Activated CD4-positive, alpha-beta memory T cell treated with anti-CD3 and anti-CD28 coated beads, Interleukin-2, amount 10 ng/mL, durations not matched to agents 7 days and 5 days (primary cell): ENCODE measurements at regions not wholly inside any gene's neighbourhood (a gene's known extent, or its start where the extent isn't known, plus 50 kb on each side); places are given as distances from the start of the nearest gene placed in this dataset.

Source experiments
- CTCF ChIA-PET: fragments of 350-600 bp; sonication (Branson Sonifier 250); formaldehyde crosslinking; loops from one replicate; lab custom pipeline; 2021; ENCODE audit warnings: antibody characterized with exemption, inconsistent platforms; lab: Charles Lee
- POLR2A ChIA-PET: fragments of 350-600 bp; sonication (Branson Sonifier 250); formaldehyde crosslinking; loops from one replicate; lab custom pipeline; 2021; ENCODE audit warnings: antibody characterized with exemption; lab: Charles Lee
- DNase-seq: peaks from one replicate; pipeline ENCODE4 v3.0.0-alpha.2; 2020
- H3K27ac Mint-ChIP-seq: one replicate; pipeline ENCODE4 v1.8.0; 2021; ENCODE audit warnings: mild to moderate bottlenecking, mixed read lengths
- H3K27me3 Mint-ChIP-seq: one replicate; pipeline ENCODE4 v1.8.0; 2021; ENCODE audit warnings: mixed read lengths
- H3K36me3 Mint-ChIP-seq: one replicate; pipeline ENCODE4 v1.8.0; 2021; ENCODE audit warnings: low read depth, mixed read lengths
- H3K4me1 Mint-ChIP-seq: one replicate; pipeline ENCODE4 v1.8.0; 2021; ENCODE audit warnings: mixed read lengths
- H3K4me3 Mint-ChIP-seq: one replicate; pipeline ENCODE4 v1.8.0; 2021; ENCODE audit warnings: mild to moderate bottlenecking, mixed read lengths
- H3K9me3 Mint-ChIP-seq: one replicate; pipeline ENCODE4 v1.8.0; 2021; ENCODE audit warnings: mixed read lengths

- Mint-ChIP-seq H3K27me3 (no peaks in the 10 kb centered on the region), H3K4me3 (no peak overlapping the region), H3K9me3 (no peaks in the 10 kb centered on the region), H3K36me3 (no peaks in the 10 kb centered on the region), H3K4me1 (no peaks in the 10 kb centered on the region), H3K27ac (no peak overlapping the region)
- POLR2A ChIA-PET = no interaction called here
- CTCF ChIA-PET = no interaction called here
- DNase-seq = no peak
These were observed 59.4 kb upstream of the MSTN start for GRCh38 chr2:190121971-190122370.

DNA sequence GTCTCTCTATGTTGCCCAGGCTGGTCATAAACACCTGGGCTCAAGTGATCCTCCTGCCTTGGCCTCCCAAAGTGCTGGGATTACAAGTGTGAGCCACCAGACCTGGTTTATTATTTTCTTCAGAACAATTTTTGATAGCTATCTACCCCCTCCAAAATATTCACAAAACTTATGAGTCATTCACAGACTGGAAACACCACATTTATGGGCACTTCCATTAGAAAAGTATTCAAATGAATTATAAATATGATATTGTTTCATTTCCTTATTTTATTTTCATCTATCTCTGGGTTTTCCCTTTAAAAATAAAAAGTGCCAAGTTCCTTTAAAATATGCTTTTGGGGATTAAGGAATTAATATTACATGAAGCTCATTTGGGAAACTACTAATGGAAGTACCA is 58.8 kb upstream of the MSTN start:
- no peaks in the 10 kb centered on the region for H3K27me3 Mint-ChIP-seq

DNA sequence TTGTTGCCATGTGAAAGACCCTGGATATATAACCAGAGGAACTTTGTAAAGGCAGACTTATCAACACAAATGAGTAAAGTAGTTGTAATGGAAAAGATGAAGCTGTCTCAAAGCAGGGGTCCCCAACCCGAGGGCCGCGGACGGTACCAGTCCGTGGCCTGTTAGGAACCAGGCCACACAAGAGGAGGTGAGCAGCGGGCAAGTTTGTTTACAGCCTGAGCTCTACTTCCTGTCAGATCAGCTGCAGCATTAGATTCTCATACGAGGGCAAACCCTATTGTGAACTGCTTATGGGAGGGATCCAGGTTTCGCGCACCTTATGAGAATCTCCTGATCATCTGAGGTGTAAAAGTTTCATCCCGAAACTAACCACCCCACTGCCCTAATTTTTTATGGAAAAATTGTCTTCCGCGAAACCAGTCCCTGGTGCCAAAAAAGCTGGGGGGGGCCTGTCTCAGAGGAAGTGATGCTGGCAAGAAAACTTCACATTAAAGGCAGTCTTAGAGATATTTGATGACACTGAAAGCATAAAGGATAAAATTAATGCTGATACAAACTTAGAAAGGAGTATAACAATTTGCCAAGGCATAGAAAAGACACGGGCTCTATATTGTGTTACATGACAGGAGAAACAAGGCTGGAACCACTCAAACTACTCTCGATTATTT is 57.5 kb upstream of the MSTN start:
- Mint-ChIP-seq H3K4me1 (no peaks in the 10 kb centered on the region), H3K4me3 (no peak overlapping the region), H3K27me3 (no peaks in the 10 kb centered on the region), H3K36me3 (no peaks in the 10 kb centered on the region), H3K9me3 (no peaks in the 10 kb centered on the region), H3K27ac (no peak overlapping the region)
- ChIA-PET CTCF (interaction anchor here (0.7 to 1.3 kb wide), 5 partner anchors 19 to 1751 kb away, joined by 3 to 5 read pairs (median 3); no protein-coding TSS in a partner anchor), POLR2A (no interaction called here)
- DNase-seq = no peak

More for the DNA sequence above, 58.8 kb upstream of the MSTN start:
- CTCF ChIA-PET = interaction anchor here (1.2 kb wide), 1 partner anchor 18 kb away, joined by 4 read pairs; no protein-coding TSS in a partner anchor
- H3K4me1 Mint-ChIP-seq = no peaks in the 10 kb centered on the region
- no peak overlapping the region for H3K27ac Mint-ChIP-seq
- no peaks in the 10 kb centered on the region for H3K9me3 Mint-ChIP-seq
- no peak for DNase-seq
- no peaks in the 10 kb centered on the region for H3K36me3 Mint-ChIP-seq
- POLR2A ChIA-PET = no interaction called here
- no peak overlapping the region for H3K4me3 Mint-ChIP-seq

- DNase-seq = no peak
- POLR2A ChIA-PET = interaction anchor here (1.1 kb wide), 1 partner anchor 678 kb away, joined by 3 read pairs; the partner anchor contains the start of gene WDR75
- Mint-ChIP-seq H3K27ac (no peak overlapping the region), H3K27me3 (no peaks in the 10 kb centered on the region), H3K4me3 (no peak overlapping the region), H3K36me3 (no peaks in the 10 kb centered on the region), H3K9me3 (no peaks in the 10 kb centered on the region), H3K4me1 (no peaks in the 10 kb centered on the region)
- CTCF ChIA-PET = no interaction called here
These were observed 56.7 kb upstream of the MSTN start for GRCh38 chr2:190119257-190119656.

GRCh38 chr2:190117305-190117704 is 54.8 kb upstream of the MSTN start:
- CTCF ChIA-PET = no interaction called here
- Mint-ChIP-seq H3K4me3 (no peak overlapping the region), H3K27ac (no peak overlapping the region), H3K9me3 (no peaks in the 10 kb centered on the region), H3K27me3 (peaks cover 5% of the 10 kb centered on the region), H3K36me3 (no peaks in the 10 kb centered on the region), H3K4me1 (no peaks in the 10 kb centered on the region)
- DNase-seq = no peak
- POLR2A ChIA-PET = no interaction called here

GRCh38 chr2:190113000-190113399 is 50.5 kb upstream of the MSTN start:
- no peak overlapping the region for H3K4me3 Mint-ChIP-seq
- no peaks in the 10 kb centered on the region for H3K36me3 Mint-ChIP-seq
- H3K4me1 Mint-ChIP-seq = no peaks in the 10 kb centered on the region
- no peak overlapping the region for H3K27ac Mint-ChIP-seq
- ChIA-PET CTCF (no interaction called here), POLR2A (no interaction called here)
- H3K9me3 Mint-ChIP-seq = no peaks in the 10 kb centered on the region
- DNase-seq = no peak
- peaks cover 11% of the 10 kb centered on the region for H3K27me3 Mint-ChIP-seq
